Endothelial cell of umbilical vein (primary cell): ENCODE measurements at regions not wholly inside any gene's neighbourhood (a gene's known extent, or its start where the extent isn't known, plus 50 kb on each side); places are given as distances from the start of the nearest gene placed in this dataset.

Experiments used
- BruUV-seq: library from RNA; stranded (reverse); fragments of 400-500 nt; replicated peaks from 2 replicates; lab custom pipeline; 2021; lab: Mats Ljungman, UMichigan
- CTCF ChIA-PET: fragments of 300-600, 350-600 bp; sonication (Branson Sonifier 250); formaldehyde crosslinking; loops from one replicate; lab custom pipeline; 2021; ENCODE audit warnings: antibody characterized with exemption, inconsistent platforms; lab: Charles Lee
- POLR2A ChIA-PET: fragments of 300-600, 350-600 bp; sonication (Branson Sonifier 250); formaldehyde crosslinking; loops from one replicate; lab custom pipeline; 2021; ENCODE audit warnings: antibody characterized with exemption, inconsistent platforms; lab: Charles Lee
- DNase-seq: peaks from one replicate; pipeline ENCODE4 v3.0.0-alpha.2; 2011; ENCODE audit warnings: low read depth, low spot score
- FAIRE-seq: peaks from 2 replicates; lab custom pipeline; 2011; peaks lifted over from hg19 to GRCh38; lab: Jason Lieb, UNC
- H2AFZ ChIP-seq: 2 replicates; pipeline ENCODE4 v1.6.0; 2012; ENCODE audit warnings: low read depth, low read length, control low read depth, inconsistent platforms
- H3K27ac ChIP-seq: 2 replicates; pipeline ENCODE4 v1.5.1; 2011; ENCODE audit warnings: low read depth, mild to moderate bottlenecking, control low read depth, low read length, moderate library complexity; ENCODE audit not compliant: insufficient read depth
- H3K27me3 ChIP-seq, 2 experiments: 2 replicates each; pipeline versions ENCODE4 v1.6.0 to v1.6.1; 2011; ENCODE audit warnings: low read length in 2 of 2, mixed read lengths in 1 of 2; ENCODE audit not compliant: control insufficient read depth in 2 of 2, insufficient read depth in 2 of 2
- H3K36me3 ChIP-seq, 2 experiments: 2 replicates in 1 of 2; 3 replicates in 1 of 2; pipeline ENCODE4 v1.5.1; 2011; ENCODE audit warnings: low read length in 2 of 2, mild to moderate bottlenecking in 1 of 2, moderate library complexity in 1 of 2; ENCODE audit not compliant: control insufficient read depth in 2 of 2, insufficient read depth in 2 of 2; ENCODE audit errors: extremely low read depth in 1 of 2
- H3K4me1 ChIP-seq: 3 replicates; pipeline ENCODE4 v1.5.1; 2011; ENCODE audit warnings: mild to moderate bottlenecking, low read length; ENCODE audit not compliant: control insufficient read depth, insufficient read depth; ENCODE audit errors: extremely low read depth
- H3K4me2 ChIP-seq: 2 replicates; pipeline ENCODE4 v1.6.1; 2011; ENCODE audit warnings: low read length, control low read depth, mixed read lengths; ENCODE audit not compliant: insufficient read depth
- H3K4me3 ChIP-seq, 3 experiments: fragments of 200-600 bp in 1 of 3; sonication (generic), shearing (Covaris generic) in 1 of 3; replicated peaks in 1 of 3; 2 replicates each; pipeline ENCODE4 v1.5.1; 2011 to 2016; ENCODE audit warnings: control low read depth in 3 of 3, low read length in 3 of 3, mild to moderate bottlenecking in 2 of 3, inconsistent platforms in 1 of 3, low read depth in 1 of 3, moderate library complexity in 1 of 3; ENCODE audit not compliant: insufficient read depth in 1 of 3
- H3K79me2 ChIP-seq: 2 replicates; pipeline ENCODE4 v1.6.0; 2012; ENCODE audit warnings: low read length, inconsistent platforms; ENCODE audit not compliant: control insufficient read depth, insufficient read depth
- H3K9ac ChIP-seq: replicated peaks from 2 replicates; pipeline ENCODE3; 2011; ENCODE audit warnings: low read length, control low read depth; ENCODE audit not compliant: insufficient read depth; ENCODE audit errors: extremely low read depth
- H3K9me1 ChIP-seq: replicated peaks from 3 replicates; pipeline ENCODE4 v1.6.0; 2011; ENCODE audit warnings: mild to moderate bottlenecking, low read length; ENCODE audit not compliant: control insufficient read depth, insufficient read depth; ENCODE audit errors: extremely low read depth
- H3K9me3 ChIP-seq: replicated peaks from 2 replicates; pipeline ENCODE4 v1.5.1; 2012; ENCODE audit warnings: low read length, inconsistent platforms; ENCODE audit not compliant: control insufficient read depth, insufficient read depth
- H4K20me1 ChIP-seq: replicated peaks from 2 replicates; pipeline ENCODE3; 2011; ENCODE audit warnings: mild to moderate bottlenecking, low read length; ENCODE audit not compliant: control insufficient read depth, insufficient read depth; ENCODE audit errors: extremely low read depth
- CTCF ChIP-seq, 2 donors: IDR thresholded peaks; 1 replicate in 1 of 2; 2 replicates in 1 of 2; pipeline ENCODE4 v1.5.1; 2011; ENCODE audit warnings: low read length in 2 of 2, mild to moderate bottlenecking in 2 of 2, moderate library complexity in 2 of 2, control low read depth in 1 of 2, inconsistent platforms in 1 of 2, low read depth in 1 of 2; ENCODE audit not compliant: insufficient read depth in 1 of 2; ENCODE audit errors: extremely low read depth in 1 of 2
- EZH2 ChIP-seq: IDR thresholded peaks from 2 replicates; pipeline ENCODE4 v1.6.1; 2012; ENCODE audit warnings: borderline replicate concordance, low read depth, mild to moderate bottlenecking, moderate library complexity, low read length, inconsistent platforms; ENCODE audit not compliant: severe bottlenecking
- FOS ChIP-seq: IDR thresholded peaks from 2 replicates; pipeline ENCODE4 v1.6.1; 2011; ENCODE audit warnings: mild to moderate bottlenecking, low read length, moderate library complexity, borderline replicate concordance; ENCODE audit not compliant: insufficient read depth
- JUN ChIP-seq: IDR thresholded peaks from 2 replicates; pipeline ENCODE4 v1.6.1; 2011; ENCODE audit warnings: borderline replicate concordance, low read depth; ENCODE audit not compliant: insufficient read length, insufficient read depth
- MAX ChIP-seq: IDR thresholded peaks from 2 replicates; pipeline ENCODE4 v1.6.1; 2011; ENCODE audit not compliant: insufficient read depth, insufficient read length
- MYC ChIP-seq: IDR thresholded peaks from one replicate; pipeline ENCODE4 v1.6.1; 2011; ENCODE audit warnings: mild to moderate bottlenecking, low read depth, low read length
- POLR2AphosphoS5 ChIP-seq: IDR thresholded peaks from 2 replicates; pipeline ENCODE4 v1.6.1; 2012; ENCODE audit warnings: low read depth, mild to moderate bottlenecking, control low read depth, low read length, moderate library complexity; ENCODE audit not compliant: insufficient read depth
- dilution Hi-C: fragments of 300-500 bp; cut with MboI; formaldehyde crosslinking; loops from one replicate; pipeline ENCODE4 v1.15.0; 2019; ENCODE audit warnings: low sequenced_read_pairs; ENCODE audit not compliant: extremely low pct_ligation_motif_present
- intact Hi-C: fragments of 100-400 bp; cut with micrococcal nuclease; formaldehyde crosslinking; loops from one replicate; pipeline ENCODE4 v1.10.0; 2022

- CTCF ChIA-PET: no interaction called here
- TF ChIP-seq FOS (no peak), POLR2AphosphoS5 (no peak), MYC (no peak), EZH2 (no peak), CTCF (IDR thresholded peaks at IDR 0.05; ENCODE audit: extremely low read depth in 1 of 2, insufficient read depth in 1 of 2, low read depth in 1 of 2, low read length in 2 of 2) (no peak), JUN (no peak), MAX (no peak)
- intact Hi-C loops: no loop called here
- DNase-seq (no peak), FAIRE-seq (no peak)
- POLR2A ChIA-PET: no interaction called here
- no peak overlapping the region for H3K27ac ChIP-seq
- no peaks in the 10 kb centered on the region for H3K79me2 ChIP-seq
- no peaks in the 10 kb centered on the region for H4K20me1 ChIP-seq
- no peak overlapping the region for H3K4me2 ChIP-seq
- BruUV-seq: no TSS peak
- H3K36me3 ChIP-seq: no peaks in the 10 kb centered on the region
- H3K9me3 ChIP-seq: no peaks in the 10 kb centered on the region
- H3K9ac ChIP-seq: no peak overlapping the region
- no peak overlapping the region for H3K4me3 ChIP-seq
- no peak overlapping the region for H2AFZ ChIP-seq
- no peaks in the 10 kb centered on the region for H3K4me1 ChIP-seq
- H3K9me1 ChIP-seq: no peaks in the 10 kb centered on the region
- H3K27me3 ChIP-seq: no peaks in the 10 kb centered on the region
- dilution Hi-C loops: no loop called here
Observed at GRCh38 chr13:103615771-103616170, 549.6 kb upstream of the SLC10A2 start.
